ENCODE measurements at regions not wholly inside any gene's neighbourhood (a gene's known extent, or its start where the extent isn't known, plus 50 kb on each side); places are given as distances from the start of the nearest gene placed in this dataset.

DNA sequence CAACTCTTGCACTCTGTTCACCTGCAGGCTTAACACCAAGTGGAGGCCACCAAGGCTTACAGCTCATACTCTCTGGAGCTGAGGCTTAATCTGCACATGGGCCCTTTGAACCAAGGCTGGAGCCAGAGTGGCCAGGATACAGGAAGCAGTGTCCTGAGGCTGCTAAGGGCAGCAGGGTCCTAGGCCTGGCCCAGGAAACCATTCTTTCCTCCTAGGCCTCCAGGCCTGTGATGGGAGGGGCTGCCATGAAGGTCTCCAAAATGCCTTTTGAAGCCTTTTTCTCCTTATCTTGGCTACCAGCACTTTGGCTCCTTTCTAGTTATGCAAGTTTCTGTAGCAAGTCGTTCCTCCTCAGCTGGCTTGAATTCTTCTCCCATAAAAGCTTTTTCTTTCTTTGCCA lies 68.0 kb upstream of the GNAI1 start:
- TF ChIP-seq EP300 (IDR thresholded peaks at IDR 0.05; ENCODE audit: borderline replicate concordance) (no peak), MAX (IDR thresholded peaks at IDR 0.05) (no peak), TAF1 (IDR thresholded peaks at IDR 0.05; ENCODE audit: low read depth) (no peak), CEBPB (IDR thresholded peaks at IDR 0.05) (no peak), REST (IDR thresholded peaks at IDR 0.05; ENCODE audit: low read depth) (no peak), EGR1 (IDR thresholded peaks at IDR 0.05) (no peak)

All from Ishikawa (cell line).